ENCODE measurements at regions not wholly inside any gene's neighbourhood (a gene's known extent, or its start where the extent isn't known, plus 50 kb on each side); places are given as distances from the start of the nearest gene placed in this dataset.

GRCh38 chr7:20560325-20561180, 54.9 kb upstream of the ABCB5 start:
- no peaks in the 10 kb centered on the region for H3K36me3 Mint-ChIP-seq (ENCODE audit: insufficient read depth in 2 of 2)
- H3K27me3 Mint-ChIP-seq (ENCODE audit: low read depth) = no peaks in the 10 kb centered on the region
- H3K9me3 Mint-ChIP-seq = peaks cover 0 to 4% of the 10 kb centered on the region in 2 donors
- no peak for ATAC-seq (replicated peaks in 1 of 2)
- no peak overlapping the region for H3K27ac Mint-ChIP-seq
- DNase-seq = no peak
- H3K4me1 Mint-ChIP-seq (ENCODE audit: low read depth) = no peaks in the 10 kb centered on the region
- H3K4me3 Mint-ChIP-seq = no peak overlapping the region

GRCh38 chr7:20561466-20561865, 54.0 kb upstream of the ABCB5 start:
- no peak overlapping the region for H3K4me3 Mint-ChIP-seq
- no peaks in the 10 kb centered on the region for H3K36me3 Mint-ChIP-seq (ENCODE audit: insufficient read depth in 2 of 2)
- ATAC-seq (replicated peaks in 1 of 2) = no peak
- no peaks in the 10 kb centered on the region for H3K4me1 Mint-ChIP-seq (ENCODE audit: low read depth)
- H3K27ac Mint-ChIP-seq = no peak overlapping the region
- DNase-seq = no peak
- H3K9me3 Mint-ChIP-seq = peaks cover 0 to 2% of the 10 kb centered on the region in 2 donors
- H3K27me3 Mint-ChIP-seq (ENCODE audit: low read depth) = no peaks in the 10 kb centered on the region

GRCh38 chr7:20561908-20562307, 53.6 kb upstream of the ABCB5 start:
- Mint-ChIP-seq H3K4me1 (ENCODE audit: low read depth) (no peaks in the 10 kb centered on the region), H3K9me3 (peaks cover 0 to 2% of the 10 kb centered on the region in 2 donors), H3K27ac (no peak overlapping the region), H3K27me3 (ENCODE audit: low read depth) (no peaks in the 10 kb centered on the region), H3K36me3 (ENCODE audit: insufficient read depth in 2 of 2) (no peaks in the 10 kb centered on the region), H3K4me3 (no peak overlapping the region)
- DNase-seq = no peak
- no peak for ATAC-seq (replicated peaks in 1 of 2)

- no peak for ATAC-seq (replicated peaks in 1 of 2)
- H3K36me3 Mint-ChIP-seq (ENCODE audit: insufficient read depth in 2 of 2) = no peaks in the 10 kb centered on the region
- H3K27me3 Mint-ChIP-seq (ENCODE audit: low read depth) = no peaks in the 10 kb centered on the region
- H3K9me3 Mint-ChIP-seq = peaks cover 0 to 4% of the 10 kb centered on the region in 2 donors
- H3K4me1 Mint-ChIP-seq (ENCODE audit: low read depth) = no peaks in the 10 kb centered on the region
- no peak for DNase-seq
- H3K4me3 Mint-ChIP-seq = no peak overlapping the region
- no peak overlapping the region for H3K27ac Mint-ChIP-seq
These were observed 53.0 kb upstream of the ABCB5 start for GRCh38 chr7:20562461-20562860.

Data from activated T-cell treated with anti-CD3 and anti-CD28 coated beads, Interleukin-2, amount 50 U/mL, for 72 hours (primary cell).